ENCODE measurements at regions not wholly inside any gene's neighbourhood (a gene's known extent, or its start where the extent isn't known, plus 50 kb on each side); places are given as distances from the start of the nearest gene placed in this dataset.

DNA sequence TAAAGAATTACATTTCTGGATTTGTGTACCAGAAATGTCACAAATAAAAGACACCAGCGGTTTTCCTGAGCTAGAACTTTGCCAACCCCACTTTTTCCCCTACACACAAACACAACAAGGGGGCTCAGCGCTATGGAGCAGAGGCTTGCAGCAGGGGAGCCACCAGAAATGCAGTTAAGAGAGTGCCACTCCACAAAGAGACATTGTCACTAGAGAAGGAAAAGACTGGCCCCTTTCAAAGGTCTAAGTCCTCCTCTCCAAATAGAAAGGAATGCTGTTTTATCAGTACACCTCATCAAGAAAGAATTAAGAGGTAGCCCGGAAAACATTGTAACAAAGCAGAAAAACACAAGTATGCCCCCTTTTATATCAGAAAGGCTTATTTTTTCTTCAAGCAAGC lies 419.5 kb downstream of the HNRNPD start:
- DNase-seq, result no peak

GRCh38 chr4:81951891-81952455 lies 421.8 kb downstream of the HNRNPD start:
- no peak for DNase-seq

DNA sequence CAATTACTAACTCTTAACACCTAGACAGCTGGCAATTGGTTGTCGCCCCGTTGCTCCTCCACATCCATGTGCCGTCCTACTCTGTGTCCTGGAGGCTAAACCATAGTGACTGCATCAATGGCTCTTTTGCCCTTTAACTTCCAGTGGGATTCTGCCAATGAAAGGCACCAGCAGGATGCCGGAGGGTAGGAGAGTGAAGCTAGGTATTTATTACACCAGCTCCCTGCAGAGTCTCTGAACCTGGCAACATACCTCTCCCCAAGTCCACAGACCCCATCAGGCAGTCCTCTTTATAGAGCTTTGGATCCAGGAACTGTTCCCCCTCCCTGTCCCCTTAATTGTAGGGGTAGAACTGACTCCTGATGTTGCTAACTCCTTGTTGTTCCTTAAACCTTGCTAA lies 426.8 kb downstream of the HNRNPD start:
- DNase-seq, result no peak

DNA sequence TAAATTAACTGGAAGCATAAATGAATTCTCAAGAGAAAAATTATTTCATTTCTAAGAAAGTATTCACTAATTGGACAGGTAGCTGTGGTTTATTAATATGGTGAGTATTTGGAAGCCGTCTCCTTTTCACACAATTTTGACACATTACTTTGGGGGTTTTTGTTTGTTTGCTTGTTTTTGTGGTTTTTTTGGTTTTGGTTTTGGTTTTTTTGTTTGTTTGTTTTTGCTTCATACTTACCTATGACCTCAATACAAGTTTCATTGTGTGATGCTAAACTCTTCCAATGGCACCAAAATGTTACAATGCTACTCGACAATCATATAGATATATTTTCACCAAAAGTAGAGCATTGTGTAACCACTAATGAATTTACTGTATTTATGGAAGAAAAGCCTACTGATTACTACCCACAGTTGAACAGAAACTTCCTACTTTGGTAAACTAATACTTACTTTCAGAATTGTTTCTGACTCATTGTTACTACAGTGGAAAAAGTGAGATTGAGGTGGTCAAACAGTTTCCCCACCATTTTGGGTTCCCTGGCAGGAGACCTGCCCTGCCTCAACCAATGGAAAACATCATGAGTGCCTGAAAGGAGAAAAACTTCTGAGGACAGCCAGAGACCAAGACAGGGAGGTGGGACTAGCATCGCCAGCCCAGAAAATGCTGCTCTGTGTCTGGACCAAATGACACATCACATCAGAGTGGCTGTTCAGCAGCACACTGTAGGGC lies 443.1 kb downstream of the HNRNPD start:
- no peak for DNase-seq

DNA sequence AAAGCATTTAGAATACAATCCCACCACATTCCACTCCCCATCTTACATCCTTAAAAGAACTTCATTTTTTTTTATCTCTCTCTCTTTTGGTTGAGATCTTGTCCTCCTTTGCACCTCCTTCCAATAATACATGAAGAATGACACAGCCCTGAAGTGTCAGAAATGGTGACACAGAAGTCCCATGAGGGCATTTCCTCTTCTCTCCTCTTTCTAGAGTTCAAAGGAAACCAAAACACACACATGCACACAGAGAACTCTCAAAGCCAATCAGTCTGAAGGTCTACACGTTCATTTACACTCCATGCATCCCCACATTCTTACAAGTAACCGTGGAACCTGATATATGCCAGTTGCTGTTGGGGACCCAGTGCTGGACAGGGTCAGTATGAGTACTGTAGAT lies 450.7 kb downstream of the HNRNPD start:
- no peak for DNase-seq

DNA sequence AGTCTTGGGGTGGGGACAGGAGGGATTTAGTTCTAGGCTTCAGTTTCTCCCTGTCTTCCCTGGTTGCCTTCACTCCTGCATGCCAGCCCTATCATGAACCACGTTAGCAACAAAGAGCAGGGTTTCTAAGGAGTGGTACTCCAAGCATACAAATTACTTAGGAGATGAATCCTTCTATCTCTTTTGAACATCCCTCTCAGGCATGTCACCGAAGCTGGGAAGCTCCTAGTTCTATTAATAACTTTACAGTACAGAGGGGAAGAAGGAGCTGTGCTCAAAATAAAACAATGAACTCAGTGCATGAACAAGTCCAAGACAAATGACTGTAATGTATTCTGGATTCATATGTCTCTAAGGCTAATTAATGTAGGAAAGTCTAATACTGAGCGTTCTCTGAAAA lies 450.6 kb upstream of the RASGEF1B start:
- no peak for DNase-seq

- DNase-seq, result peak; percentile 6 to 76 (median 34)
Observed at GRCh38 chr4:81921751-81922159, 450.0 kb upstream of the RASGEF1B start.

DNA sequence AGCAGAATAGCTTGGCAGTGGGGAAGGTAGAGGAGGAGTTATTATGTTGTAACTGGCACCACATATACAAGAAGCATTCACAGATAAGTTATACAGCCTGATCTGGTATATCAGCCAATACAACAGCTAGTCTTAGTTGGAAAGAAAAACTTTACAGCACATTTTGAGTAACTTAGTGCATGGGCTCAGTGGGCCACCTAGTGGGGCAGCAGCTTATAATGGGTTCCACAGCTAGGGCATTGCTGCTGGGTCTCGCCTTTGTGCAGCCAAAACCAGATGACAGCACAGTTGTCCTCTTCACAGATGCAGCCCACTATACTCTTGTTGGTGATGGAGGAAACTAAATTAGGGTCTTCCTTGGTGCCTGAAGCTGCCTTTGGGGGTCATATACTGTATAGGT lies 448.1 kb upstream of the RASGEF1B start:
- DNase-seq, result peak in 1 of 3 donors; percentile 4

GRCh38 chr4:81919223-81919622 lies 447.5 kb upstream of the RASGEF1B start:
- no peak for DNase-seq

GRCh38 chr4:81915430-81915829 lies 443.7 kb upstream of the RASGEF1B start:
- no peak for DNase-seq

DNA sequence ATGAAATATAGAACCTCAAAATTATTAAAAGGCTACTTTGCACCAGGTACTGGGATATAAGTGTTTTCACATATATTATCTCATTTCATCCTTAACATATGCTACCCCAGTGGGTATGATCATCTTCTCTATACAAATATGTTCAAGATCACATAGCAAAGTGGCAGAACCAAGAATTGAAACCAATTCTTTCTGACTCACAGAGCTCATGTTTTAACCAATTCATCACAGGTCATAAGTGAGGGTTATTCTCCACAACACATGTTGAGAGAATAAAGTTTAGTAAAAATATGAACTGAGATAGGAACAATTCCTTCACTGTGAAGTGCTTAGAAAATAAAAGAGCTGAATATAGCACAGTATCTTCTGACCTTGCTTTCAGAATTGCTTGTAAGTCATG lies 442.9 kb upstream of the RASGEF1B start:
- DNase-seq, result no peak

- peak in 2 of 3 donors; percentile 22 to 39 for DNase-seq
Observed at GRCh38 chr4:81913427-81913879, 441.7 kb upstream of the RASGEF1B start.

- DNase-seq, result no peak
Observed at GRCh38 chr4:81912376-81913030, 440.8 kb upstream of the RASGEF1B start.

DNA sequence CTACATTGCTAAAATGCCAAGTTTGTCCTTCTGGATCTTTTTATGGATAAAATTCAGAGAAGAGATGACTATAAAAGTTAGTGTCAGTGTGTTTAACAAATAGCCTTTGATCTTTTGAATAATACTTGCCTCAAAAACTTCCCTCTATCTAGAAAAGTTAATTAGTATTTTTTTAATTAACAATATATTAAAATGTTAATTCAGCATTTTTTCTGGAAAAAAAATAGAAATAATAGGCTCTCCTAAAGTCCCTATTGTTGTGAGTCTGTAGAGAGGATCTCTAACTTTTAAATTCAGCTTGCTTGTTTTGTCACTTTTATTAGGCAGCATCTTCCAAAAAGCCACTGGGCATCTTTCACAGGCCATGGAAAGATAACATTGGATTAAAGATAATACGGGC lies 435.2 kb upstream of the RASGEF1B start:
- DNase-seq, result no peak

DNA sequence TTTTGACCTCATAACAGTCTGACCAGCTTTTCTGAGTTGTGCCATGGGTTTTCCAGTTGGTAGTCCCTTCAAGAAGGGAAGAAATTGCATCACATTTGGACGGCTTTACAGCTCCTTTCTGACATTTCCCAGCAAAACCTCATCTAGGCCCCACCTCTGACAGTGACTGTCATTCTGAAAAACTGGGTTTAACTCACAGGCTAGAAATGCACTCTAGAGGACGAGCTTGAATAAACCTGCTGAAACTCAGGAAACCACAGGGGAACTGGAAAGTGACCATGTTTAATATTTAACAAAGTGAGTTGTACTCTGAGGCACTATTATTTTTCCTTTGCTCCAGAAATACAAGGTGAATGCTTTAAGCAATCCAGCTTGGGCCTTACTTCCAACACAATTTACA lies 434.3 kb upstream of the RASGEF1B start:
- no peak for DNase-seq

DNA sequence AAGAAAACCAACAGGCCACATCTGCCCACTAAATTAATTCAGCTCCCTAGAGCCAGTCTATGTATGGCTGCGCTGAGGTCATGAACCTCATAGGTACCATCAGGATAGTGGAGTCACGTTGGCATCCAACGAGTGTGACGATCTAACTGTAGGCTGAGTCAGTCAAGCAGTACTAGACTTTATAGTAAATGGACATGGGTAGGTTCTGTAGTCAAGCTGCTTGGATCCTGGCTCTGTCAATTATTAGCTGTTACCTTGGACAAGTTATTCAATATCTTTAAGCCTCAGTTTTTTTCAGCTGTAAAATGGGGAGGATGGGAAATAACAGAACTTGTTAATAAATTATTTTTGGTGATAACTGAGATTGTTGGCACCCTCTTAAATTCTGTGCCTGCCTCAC lies 432.4 kb upstream of the RASGEF1B start:
- no peak for DNase-seq

- DNase-seq, result no peak
Observed at GRCh38 chr4:81903212-81903611, 431.5 kb upstream of the RASGEF1B start.

DNA sequence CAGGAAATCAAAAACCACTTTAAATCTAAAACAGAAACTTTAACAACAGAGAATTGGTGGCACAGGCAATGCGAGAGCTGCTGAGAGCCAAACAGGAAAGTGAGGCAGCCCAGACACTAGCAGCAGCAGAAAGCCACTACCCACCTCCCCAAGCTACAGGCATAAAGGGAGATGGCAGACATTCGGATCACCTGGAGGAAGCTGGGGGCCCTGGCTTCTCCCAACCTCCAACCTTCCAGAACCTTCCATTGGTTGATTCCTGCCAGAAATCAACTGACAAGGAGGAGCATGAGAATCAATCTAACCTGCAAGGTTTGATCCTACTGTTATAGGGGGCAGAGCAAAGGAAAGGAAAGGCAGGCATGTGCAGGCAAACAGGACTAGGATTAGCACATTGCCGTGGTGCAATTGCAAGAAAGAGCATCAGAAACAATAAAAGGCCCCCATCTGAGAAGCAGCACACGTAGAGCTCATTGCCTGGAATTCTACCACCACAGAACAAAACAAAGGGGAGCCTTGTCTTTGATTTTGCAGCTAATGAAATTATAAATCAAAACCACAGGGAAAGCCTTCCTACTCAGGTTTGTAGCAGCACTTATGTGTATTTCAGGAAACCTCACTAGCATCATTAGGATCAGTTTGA lies 427.3 kb upstream of the RASGEF1B start:
- no peak for DNase-seq

DNA sequence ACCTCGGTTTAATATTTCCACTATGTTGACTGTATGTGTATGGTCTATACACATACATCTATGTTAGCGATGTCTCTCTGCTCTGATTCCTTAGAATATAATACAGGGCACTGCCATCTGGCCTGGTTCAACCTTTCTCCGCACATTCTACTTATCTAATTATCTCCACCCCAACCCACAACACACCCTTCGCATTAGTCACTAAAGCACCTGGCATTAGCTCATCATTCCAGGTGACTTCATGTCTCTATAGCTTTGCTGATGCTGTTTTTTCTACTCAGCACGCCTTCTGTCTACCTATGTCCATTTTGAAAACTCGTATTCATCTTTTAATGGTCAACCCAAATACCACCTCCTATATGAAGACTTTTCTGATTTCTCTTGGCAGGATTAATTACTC lies 425.2 kb upstream of the RASGEF1B start:
- DNase-seq, result no peak

- DNase-seq, result no peak
Observed at GRCh38 chr4:81891005-81891996, 419.6 kb upstream of the RASGEF1B start.

DNA sequence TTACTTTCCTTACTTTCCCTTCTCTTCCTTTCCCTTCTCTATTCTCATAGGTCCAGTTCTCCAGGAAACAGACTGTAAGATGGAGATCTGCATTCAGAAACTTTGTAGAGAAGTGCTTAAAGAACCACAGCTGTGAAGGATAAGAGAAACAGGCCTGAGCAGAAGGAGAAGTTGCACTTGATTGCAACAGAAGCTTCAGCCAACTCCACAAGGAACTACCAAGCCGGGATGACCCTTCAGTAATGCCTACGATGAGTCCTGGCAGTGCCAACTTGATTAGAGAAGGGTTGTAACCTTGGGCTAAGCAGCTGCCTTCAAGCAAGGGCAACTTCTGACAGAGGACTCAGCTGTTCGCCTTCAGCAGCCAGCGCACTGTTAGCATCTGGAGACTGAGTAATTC lies 413.3 kb upstream of the RASGEF1B start:
- no peak for DNase-seq

Data from muscle of back (tissue), 3 donors.